Mesendoderm (in vitro differentiated cells): ENCODE measurements at regions not wholly inside any gene's neighbourhood (a gene's known extent, or its start where the extent isn't known, plus 50 kb on each side); places are given as distances from the start of the nearest gene placed in this dataset.

Source experiments
- DNase-seq: peaks from one replicate; pipeline ENCODE4 v3.0.0; 2013
- H2AK5ac ChIP-seq: 2 replicates; pipeline ENCODE4 v1.6.1; 2013; ENCODE audit warnings: low read length, inconsistent platforms
- H2BK120ac ChIP-seq: 2 replicates; pipeline ENCODE4 v1.6.1; 2013; ENCODE audit warnings: low read depth, mild to moderate bottlenecking, low read length, moderate library complexity, mixed read lengths
- H2BK15ac ChIP-seq: replicated peaks from 2 replicates; pipeline ENCODE4 v1.6.1; 2013; ENCODE audit warnings: low read depth, mild to moderate bottlenecking, moderate library complexity
- H2BK5ac ChIP-seq: 2 replicates; pipeline ENCODE4 v1.6.1; 2013; ENCODE audit warnings: low read length, inconsistent platforms
- H3K18ac ChIP-seq: 2 replicates; pipeline ENCODE4 v1.6.1; 2013; ENCODE audit warnings: mild to moderate bottlenecking, low read length, mixed read lengths
- H3K23ac ChIP-seq: one replicate; pipeline ENCODE4 v1.6.1; 2013; ENCODE audit warnings: low read length
- H3K27ac ChIP-seq: 2 replicates; pipeline ENCODE4 v1.5.1; 2013; ENCODE audit warnings: low read depth, mild to moderate bottlenecking, inconsistent platforms, low read length, moderate library complexity
- H3K27me3 ChIP-seq: 2 replicates; pipeline ENCODE4 v1.6.1; 2013; ENCODE audit warnings: low read length, control low read depth, mild to moderate bottlenecking, inconsistent platforms; ENCODE audit not compliant: insufficient read depth, poor library complexity
- H3K36me3 ChIP-seq: 2 replicates; pipeline ENCODE4 v1.6.1; 2013; ENCODE audit warnings: low read length, inconsistent platforms; ENCODE audit not compliant: control insufficient read depth, insufficient read depth
- H3K4ac ChIP-seq: one replicate; pipeline ENCODE4 v1.6.1; 2013; ENCODE audit warnings: low read depth, mild to moderate bottlenecking, low read length, moderate library complexity
- H3K4me1 ChIP-seq: 2 replicates; pipeline ENCODE4 v1.6.1; 2013; ENCODE audit warnings: low read depth, low read length, inconsistent platforms; ENCODE audit not compliant: control insufficient read depth
- H3K4me2 ChIP-seq: 2 replicates; pipeline ENCODE4 v1.6.1; 2013; ENCODE audit warnings: low read length
- H3K4me3 ChIP-seq: 2 replicates; pipeline ENCODE4 v1.5.1; 2013; ENCODE audit warnings: mild to moderate bottlenecking, low read length
- H3K56ac ChIP-seq: one replicate; pipeline ENCODE4 v1.6.1; 2013; ENCODE audit warnings: low read length
- H3K79me1 ChIP-seq: 2 replicates; pipeline ENCODE4 v1.6.1; 2013; ENCODE audit warnings: low read length, inconsistent platforms
- H3K79me2 ChIP-seq: 2 replicates; pipeline ENCODE4 v1.6.1; 2013; ENCODE audit warnings: mild to moderate bottlenecking, low read length; ENCODE audit not compliant: control insufficient read depth, insufficient read depth
- H3K9ac ChIP-seq: 2 replicates; pipeline ENCODE4 v1.6.1; 2013; ENCODE audit warnings: low read length, inconsistent platforms
- H4K5ac ChIP-seq: one replicate; pipeline ENCODE4 v1.6.1; 2013; ENCODE audit warnings: low read length
- H4K8ac ChIP-seq: one replicate; pipeline ENCODE4 v1.6.1; 2013; ENCODE audit warnings: low read depth, mild to moderate bottlenecking, control low read depth, low read length, moderate library complexity
- WGBS: extraction: QIAGEN DNeasy Blood & Tissue Kit; methylation state at CpG from one replicate; pipeline ENCODE4 v1.1.7; 2013; ENCODE audit warnings: low lambda C conversion rate, missing lambda C conversion rate; ENCODE audit not compliant: insufficient coverage; ENCODE audit errors: extremely low coverage; 5-methylcytosine and 5-hydroxymethylcytosine counted together

- Histone ChIP-seq H3K4me1 (no peaks in the 10 kb centered on the region), H2BK5ac (no peak overlapping the region), H2BK15ac (no peak overlapping the region), H3K9ac (no peak overlapping the region), H3K4ac (no peak overlapping the region), H4K8ac (no peak overlapping the region), H3K27me3 (no peaks in the 10 kb centered on the region), H3K4me3 (no peak overlapping the region), H4K5ac (no peak overlapping the region), H2AK5ac (no peak overlapping the region), H3K23ac (no peak overlapping the region), H3K79me1 (no peaks in the 10 kb centered on the region), H3K79me2 (no peaks in the 10 kb centered on the region), H3K27ac (no peak overlapping the region), H2BK120ac (no peak overlapping the region), H3K56ac (no peak overlapping the region), H3K36me3 (no peaks in the 10 kb centered on the region), H3K4me2 (no peak overlapping the region), H3K18ac (no peak overlapping the region)
- DNase-seq: no peak
- no CpG with 5 or more reads among the region's 2 CpGs for WGBS
These were observed 222.2 kb upstream of the NEIL3 start for GRCh38 chr4:177087499-177087898.

GRCh38 chr4:177091515-177091914, 218.2 kb upstream of the NEIL3 start:
- Histone ChIP-seq H2AK5ac (no peak overlapping the region), H2BK120ac (no peak overlapping the region), H3K79me1 (no peaks in the 10 kb centered on the region), H3K56ac (no peak overlapping the region), H2BK15ac (no peak overlapping the region), H3K4me3 (no peak overlapping the region), H4K8ac (no peak overlapping the region), H3K18ac (no peak overlapping the region), H3K79me2 (no peaks in the 10 kb centered on the region), H3K4me1 (no peaks in the 10 kb centered on the region), H3K4me2 (no peak overlapping the region), H2BK5ac (no peak overlapping the region), H3K27me3 (no peaks in the 10 kb centered on the region), H3K4ac (no peak overlapping the region), H3K36me3 (no peaks in the 10 kb centered on the region), H3K23ac (no peak overlapping the region), H3K27ac (no peak overlapping the region), H4K5ac (no peak overlapping the region), H3K9ac (no peak overlapping the region)
- no peak for DNase-seq

GRCh38 chr4:177092807-177093206, 216.9 kb upstream of the NEIL3 start:
- Histone ChIP-seq H2BK15ac (no peak overlapping the region), H3K36me3 (no peaks in the 10 kb centered on the region), H4K8ac (no peak overlapping the region), H3K79me1 (no peaks in the 10 kb centered on the region), H2AK5ac (no peak overlapping the region), H3K4ac (no peak overlapping the region), H3K27ac (no peak overlapping the region), H2BK5ac (no peak overlapping the region), H3K79me2 (no peaks in the 10 kb centered on the region), H3K18ac (no peak overlapping the region), H3K4me1 (no peaks in the 10 kb centered on the region), H3K23ac (no peak overlapping the region), H4K5ac (no peak overlapping the region), H2BK120ac (no peak overlapping the region), H3K4me2 (no peak overlapping the region), H3K27me3 (no peaks in the 10 kb centered on the region), H3K4me3 (no peak overlapping the region), H3K9ac (no peak overlapping the region), H3K56ac (no peak overlapping the region)
- no CpG with 5 or more reads among the region's 2 CpGs for WGBS
- no peak for DNase-seq

GRCh38 chr4:177093964-177094363, 215.7 kb upstream of the NEIL3 start:
- Histone ChIP-seq H3K18ac (no peak overlapping the region), H2AK5ac (no peak overlapping the region), H3K23ac (no peak overlapping the region), H3K9ac (no peak overlapping the region), H2BK120ac (no peak overlapping the region), H3K79me1 (no peaks in the 10 kb centered on the region), H4K5ac (no peak overlapping the region), H3K4ac (no peak overlapping the region), H3K4me3 (no peak overlapping the region), H2BK5ac (no peak overlapping the region), H3K27ac (no peak overlapping the region), H3K56ac (no peak overlapping the region), H3K27me3 (no peaks in the 10 kb centered on the region), H3K79me2 (no peaks in the 10 kb centered on the region), H2BK15ac (no peak overlapping the region), H3K4me2 (no peak overlapping the region), H3K36me3 (no peaks in the 10 kb centered on the region), H3K4me1 (no peaks in the 10 kb centered on the region), H4K8ac (no peak overlapping the region)
- no peak for DNase-seq
- no CpG with 5 or more reads among the region's 1 CpG for WGBS

- Histone ChIP-seq H2BK5ac (no peak overlapping the region), H3K4me1 (no peaks in the 10 kb centered on the region), H3K4ac (no peak overlapping the region), H3K23ac (no peak overlapping the region), H3K79me1 (no peaks in the 10 kb centered on the region), H3K27me3 (no peaks in the 10 kb centered on the region), H3K9ac (no peak overlapping the region), H3K36me3 (no peaks in the 10 kb centered on the region), H4K8ac (no peak overlapping the region), H3K79me2 (no peaks in the 10 kb centered on the region), H3K4me2 (no peak overlapping the region), H3K27ac (no peak overlapping the region), H4K5ac (no peak overlapping the region), H2BK120ac (no peak overlapping the region), H2AK5ac (no peak overlapping the region), H3K56ac (no peak overlapping the region), H3K18ac (no peak overlapping the region), H3K4me3 (no peak overlapping the region), H2BK15ac (no peak overlapping the region)
- WGBS: no CpG with 5 or more reads among the region's 6 CpGs
- DNase-seq: peak; percentile 11
These were observed 212.4 kb upstream of the NEIL3 start for GRCh38 chr4:177097291-177097690.

- Histone ChIP-seq H3K4me1 (no peaks in the 10 kb centered on the region), H3K23ac (no peak overlapping the region), H3K27me3 (no peaks in the 10 kb centered on the region), H4K8ac (no peak overlapping the region), H3K4me2 (no peak overlapping the region), H3K79me1 (no peaks in the 10 kb centered on the region), H3K27ac (no peak overlapping the region), H3K18ac (no peak overlapping the region), H3K79me2 (no peaks in the 10 kb centered on the region), H2BK5ac (no peak overlapping the region), H2BK120ac (no peak overlapping the region), H3K9ac (no peak overlapping the region), H2AK5ac (no peak overlapping the region), H3K56ac (no peak overlapping the region), H3K36me3 (no peaks in the 10 kb centered on the region), H3K4me3 (no peak overlapping the region), H3K4ac (no peak overlapping the region), H4K5ac (no peak overlapping the region), H2BK15ac (no peak overlapping the region)
- no peak for DNase-seq
- WGBS: no CpG with 5 or more reads among the region's 6 CpGs
These were observed 210.5 kb upstream of the NEIL3 start for GRCh38 chr4:177099211-177099610.
